OCI-LY7 (cell line): ENCODE measurements at regions not wholly inside any gene's neighbourhood (a gene's known extent, or its start where the extent isn't known, plus 50 kb on each side); places are given as distances from the start of the nearest gene placed in this dataset.

Experiments
- CTCF ChIP-seq: fragments of 200-600 bp; sonication (generic); conservative IDR thresholded peaks from 2 replicates; pipeline ENCODE4 v1.5.1; 2014; ENCODE audit warnings: mild to moderate bottlenecking, antibody characterized with exemption, low read length, moderate library complexity, mixed read lengths
- EZH2phosphoT487 ChIP-seq: fragments of 200-600 bp; sonication (generic); IDR thresholded peaks from 2 replicates; pipeline ENCODE4 v1.6.1; 2018; ENCODE audit warnings: low read depth, borderline replicate concordance, mild to moderate bottlenecking, mixed run types, antibody characterized with exemption, low read length, moderate library complexity, mixed read lengths

GRCh38 chr21:22250355-22250754 lies 1252.1 kb downstream of the NCAM2 start:
- TF ChIP-seq CTCF (no peak), EZH2phosphoT487 (no peak)
